ENCODE measurements at regions not wholly inside any gene's neighbourhood (a gene's known extent, or its start where the extent isn't known, plus 50 kb on each side); places are given as distances from the start of the nearest gene placed in this dataset.

DNA sequence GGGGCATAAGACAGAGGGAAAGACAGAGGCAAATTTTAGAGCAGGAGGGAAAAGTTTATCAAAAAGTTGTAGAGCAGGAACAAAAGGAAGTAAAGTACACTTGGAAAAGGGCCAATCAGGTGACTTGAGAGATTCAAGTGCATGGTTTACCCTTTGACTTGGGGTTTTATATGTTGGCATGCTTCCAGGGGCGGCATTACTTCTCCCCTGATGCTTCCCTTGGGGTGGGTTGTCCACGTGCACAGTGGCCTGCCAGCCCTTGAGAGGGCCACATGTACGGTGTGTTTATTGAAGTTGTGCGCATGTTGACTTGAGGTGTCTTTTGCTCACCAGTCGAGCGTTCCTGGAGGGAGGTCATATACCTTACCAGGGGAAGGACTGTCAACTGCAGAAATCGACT, 259.5 kb upstream of the JARID2 start:
- in situ Hi-C loops (cut with MboI; ENCODE audit: low pct_unique_long_range_greater_than_20kb, low sequenced_read_pairs, unreplicated experiment): no loop called here
- no peak for DNase-seq (ENCODE audit: low spot score)
- TF ChIP-seq CTCF (IDR thresholded peaks at IDR 0.05; ENCODE audit: extremely low read depth, insufficient read depth, missing control alignments): no peak

DNA sequence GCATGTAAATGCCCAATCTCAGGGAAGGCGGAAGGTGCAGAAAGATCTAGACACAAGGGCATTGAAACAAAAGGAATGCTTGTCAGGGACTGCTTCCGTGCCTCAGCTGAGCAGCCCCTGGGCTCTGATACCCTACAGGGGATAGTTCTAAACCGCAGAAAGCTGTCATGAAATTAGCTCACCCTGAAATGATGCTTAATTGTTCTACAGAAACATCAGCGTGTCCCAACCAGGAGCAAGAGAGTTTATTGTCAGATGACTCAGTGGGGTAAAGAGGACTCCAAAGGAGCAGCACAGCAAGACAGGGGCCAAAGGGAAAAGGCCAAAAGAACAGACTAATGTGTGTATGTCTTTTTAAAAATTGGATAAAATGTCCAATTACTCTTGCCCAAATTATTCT, 258.4 kb upstream of the JARID2 start:
- TF ChIP-seq CTCF (IDR thresholded peaks at IDR 0.05; ENCODE audit: extremely low read depth, insufficient read depth, missing control alignments): no peak
- no peak for DNase-seq (ENCODE audit: low spot score)
- in situ Hi-C loops (cut with MboI; ENCODE audit: low pct_unique_long_range_greater_than_20kb, low sequenced_read_pairs, unreplicated experiment): no loop called here

GRCh38 chr6:14992382-14992781, 253.5 kb upstream of the JARID2 start:
- DNase-seq (ENCODE audit: low spot score): no peak
- TF ChIP-seq CTCF (IDR thresholded peaks at IDR 0.05; ENCODE audit: extremely low read depth, insufficient read depth, missing control alignments): no peak
- in situ Hi-C loops (cut with MboI; ENCODE audit: low pct_unique_long_range_greater_than_20kb, low sequenced_read_pairs, unreplicated experiment): no loop called here

DNA sequence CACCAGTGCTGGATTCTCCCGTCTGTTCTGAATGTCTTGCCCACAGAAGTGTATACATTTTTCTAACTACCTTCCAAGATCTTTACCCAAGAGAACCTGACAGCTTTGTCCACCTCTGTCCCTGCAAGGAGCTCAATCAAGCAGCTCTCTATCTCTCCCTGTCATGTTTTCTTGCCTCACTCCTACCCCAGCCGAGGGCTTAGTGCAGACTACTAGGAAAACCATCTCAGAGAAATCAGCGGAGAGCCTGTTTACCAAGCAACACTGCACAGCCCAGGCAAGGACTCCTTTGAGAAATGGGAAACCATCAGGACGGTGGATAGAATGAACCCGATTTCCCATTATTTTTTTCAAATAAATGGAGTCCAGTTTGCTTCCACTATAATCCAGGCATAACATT, 250.7 kb upstream of the JARID2 start:
- in situ Hi-C loops (cut with MboI; ENCODE audit: low pct_unique_long_range_greater_than_20kb, low sequenced_read_pairs, unreplicated experiment): no loop called here
- no peak for DNase-seq (ENCODE audit: low spot score)
- TF ChIP-seq CTCF (IDR thresholded peaks at IDR 0.05; ENCODE audit: extremely low read depth, insufficient read depth, missing control alignments): no peak

- DNase-seq (ENCODE audit: low spot score): no peak
- TF ChIP-seq CTCF (IDR thresholded peaks at IDR 0.05; ENCODE audit: extremely low read depth, insufficient read depth, missing control alignments): no peak
- in situ Hi-C loops (cut with MboI; ENCODE audit: low pct_unique_long_range_greater_than_20kb, low sequenced_read_pairs, unreplicated experiment): no loop called here
Observed at GRCh38 chr6:14995966-14996602, 249.8 kb upstream of the JARID2 start.

- no peak for TF ChIP-seq CTCF (IDR thresholded peaks at IDR 0.05; ENCODE audit: extremely low read depth, insufficient read depth, missing control alignments)
- in situ Hi-C loops (cut with MboI; ENCODE audit: low pct_unique_long_range_greater_than_20kb, low sequenced_read_pairs, unreplicated experiment): no loop called here
- no peak for DNase-seq (ENCODE audit: low spot score)
Observed at GRCh38 chr6:14996892-14997291, 249.0 kb upstream of the JARID2 start.

DNA sequence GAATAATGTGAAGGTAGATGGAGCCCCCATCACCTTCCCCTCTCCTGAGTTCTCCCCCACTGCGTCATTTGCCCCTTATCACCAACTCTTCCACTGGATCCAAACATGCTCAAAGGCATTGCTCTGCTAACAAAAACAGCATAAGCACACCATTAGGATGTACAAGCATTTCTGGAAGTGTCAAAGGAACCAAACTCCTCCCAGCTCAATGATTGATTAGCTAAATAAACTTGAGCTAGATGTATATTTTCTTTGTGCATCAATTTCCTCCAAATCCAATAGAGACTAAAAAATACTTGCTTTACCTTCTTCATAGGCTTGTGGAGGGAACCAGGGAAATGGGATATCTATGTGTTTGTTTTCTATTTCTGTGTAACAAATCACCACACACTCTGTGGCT, 248.4 kb upstream of the JARID2 start:
- no peak for TF ChIP-seq CTCF (IDR thresholded peaks at IDR 0.05; ENCODE audit: extremely low read depth, insufficient read depth, missing control alignments)
- DNase-seq (ENCODE audit: low spot score): no peak
- in situ Hi-C loops (cut with MboI; ENCODE audit: low pct_unique_long_range_greater_than_20kb, low sequenced_read_pairs, unreplicated experiment): no loop called here

All from GM13977 (cell line).